Heart left ventricle (tissue), 16 donors: ENCODE measurements at regions not wholly inside any gene's neighbourhood (a gene's known extent, or its start where the extent isn't known, plus 50 kb on each side); places are given as distances from the start of the nearest gene placed in this dataset.

Experiments
- ATAC-seq, 4 donors: fragments of 200-7000 bp; cut with Tn5 transposase; one replicate each; pipeline ENCODE4 v1.9.1; 2020 to 2022; ENCODE audit warnings: moderate library complexity in 4 of 4, mild to moderate bottlenecking in 3 of 4, moderate number of reproducible peaks in 1 of 4
- DNase-seq, 5 donors: peaks; one replicate each; pipeline ENCODE4 v3.0.0-alpha.2; 2020
- H3K27ac ChIP-seq, 12 donors: fragments of 200-600 bp; sonication (generic) in 4 of 12; one replicate each; pipeline versions ENCODE4 v1.5.0 to v1.8.0; 2016 to 2022; ENCODE audit warnings: mild to moderate bottlenecking in 2 of 12
- H3K27me3 ChIP-seq, 9 donors: fragments of 200-600 bp; sonication (generic) in 2 of 9; one replicate each; pipeline versions ENCODE4 v1.5.1 to v1.8.0; 2016 to 2022; ENCODE audit warnings: mild to moderate bottlenecking in 3 of 9
- H3K36me3 ChIP-seq, 9 donors: fragments of 200-600 bp; sonication (generic) in 2 of 9; one replicate each; pipeline versions ENCODE4 v1.5.0 to v1.8.0; 2018 to 2022; ENCODE audit warnings: mild to moderate bottlenecking in 2 of 9
- H3K4me1 ChIP-seq, 12 donors: fragments of 200-600 bp; sonication (generic) in 4 of 12; one replicate each; pipeline versions ENCODE4 v1.5.0 to v1.8.0; 2016 to 2022; ENCODE audit warnings: mild to moderate bottlenecking in 3 of 12
- H3K4me3 ChIP-seq, 12 donors: fragments of 200-600 bp; sonication (generic) in 4 of 12; one replicate each; pipeline versions ENCODE4 v1.5.0 to v1.8.0; 2017 to 2022; ENCODE audit warnings: mild to moderate bottlenecking in 9 of 12, moderate library complexity in 4 of 12
- H3K9me3 ChIP-seq, 12 donors: fragments of 200-600 bp; sonication (generic) in 4 of 12; one replicate each; pipeline versions ENCODE4 v1.5.0 to v1.8.0; 2016 to 2022; ENCODE audit warnings: mild to moderate bottlenecking in 1 of 12
- POLR2A ChIP-seq, 2 donors: fragments of 450-650 bp; IDR thresholded peaks; one replicate each; pipeline ENCODE4 v1.6.1; 2017; ENCODE audit warnings: antibody characterized with exemption in 2 of 2, mild to moderate bottlenecking in 2 of 2, moderate library complexity in 2 of 2
- WGBS, 4 donors: extraction: QIAGEN DNeasy Blood & Tissue Kit in 2 of 4; methylation state at CpG; one replicate each; pipeline versions ENCODE4 v1.1.5 to v1.1.7; 2013 to 2018; 5-methylcytosine and 5-hydroxymethylcytosine counted together
- intact Hi-C, 10 donors: fragments of 100-400 bp; cut with DNase I; formaldehyde crosslinking; loops; one replicate each; pipeline versions ENCODE4 v1.11.1 to v1.14.2; 2022
- TF ChIP-seq, protein P1 (sequence below), 12 donors: fragments of 200-600 bp; sonication (generic) in 4 of 12; IDR thresholded peaks; one replicate each; pipeline versions ENCODE4 v1.5.0 to v1.8.0; 2018 to 2022; ENCODE audit warnings: antibody characterized with exemption in 12 of 12, mild to moderate bottlenecking in 5 of 12
- donor health status: ischemic (EF 13 %, LVEDD 7.1; RV severe dilation, severe dysfunction).
- donor health status: healthy with polysubstance abuse.
- donor health status: DM: no; HTN: yes; CAD: no.
- donor health status: DM: no; HTN: no; CAD: no.
- donor health status: ischemic (EF 25% LVEDD 6.9; RV normal size, moderate dysfunction).
- donor health status: ischemic (EF 25% LVEDD 5.7; RV mildly dilated, moderate dysfunction).
- donor health status: healthy.
- donor health status: DM: yes; HTN: yes; CAD: no.
- donor health status: ischemic (EF 35%, LVEDD 5.7; RV mildly dilated, moderate dysfunction).
- donor health status: nonischemic (EF 11% LVEDD 7.7; RV severe dilation, severe dysfunction).
- donor health status: DM: yes; HTN: yes; CAD: no.
- donor health status: PGD.
- donor health status: ischemic (EF 29% LVEDD 5.4; RV normal size, mild dysfunction).
- donor health status: nonischemic (EF 23%, LVEDD 6.1; RV moderate dilation, normal function).

DNA sequence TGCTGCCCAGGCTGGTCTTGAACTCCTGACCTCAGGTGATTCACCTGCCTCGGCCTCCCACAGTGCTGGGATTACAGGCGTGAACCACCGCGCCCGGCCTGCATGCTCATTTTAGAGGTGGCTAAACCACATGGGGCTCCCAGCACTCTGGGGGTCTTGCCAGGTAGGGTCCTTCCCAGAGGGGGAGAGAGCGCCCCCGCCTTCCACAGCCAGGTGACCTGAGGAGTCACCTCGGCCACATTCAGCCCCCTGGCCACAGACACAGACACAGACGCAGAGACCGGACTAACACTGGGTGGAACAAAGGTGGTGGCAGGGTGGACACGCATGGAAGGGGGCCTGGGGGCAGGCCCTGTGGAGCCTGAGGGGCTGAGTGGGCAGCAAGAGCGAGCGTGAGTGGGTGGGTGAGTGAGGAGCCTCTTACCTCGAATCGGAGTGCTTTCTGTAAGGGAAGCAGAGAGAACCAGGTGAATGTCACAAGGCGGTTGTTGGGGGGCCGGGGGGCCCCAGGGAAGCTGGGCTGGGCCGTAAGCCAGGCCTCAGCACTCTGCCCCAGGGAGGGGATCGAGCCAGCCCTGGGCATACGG lies 80.1 kb downstream of the PTPRS start:
- H3K27ac ChIP-seq: no peak overlapping the region
- no peaks in the 10 kb centered on the region for H3K27me3 ChIP-seq
- DNase-seq (no peak), ATAC-seq (peak in 1 of 4 donors; percentile 17)
- no peaks in the 10 kb centered on the region for H3K4me1 ChIP-seq
- 83 to 93% (median 91%) methylated on average over 15 to 20 of the region's 20 CpGs for whole genome bisulfite sequencing, 4 donors
- TF ChIP-seq POLR2A (IDR thresholded peaks at IDR 0.05): no peak
- no peak overlapping the region for H3K4me3 ChIP-seq
- peaks cover 0 to 14% (median 4%) of the 10 kb centered on the region in 12 donors for H3K9me3 ChIP-seq
- peaks cover 0 to 78% (median 45%) of the 10 kb centered on the region in 9 donors for H3K36me3 ChIP-seq
- intact Hi-C loops: no loop called here

DNA sequence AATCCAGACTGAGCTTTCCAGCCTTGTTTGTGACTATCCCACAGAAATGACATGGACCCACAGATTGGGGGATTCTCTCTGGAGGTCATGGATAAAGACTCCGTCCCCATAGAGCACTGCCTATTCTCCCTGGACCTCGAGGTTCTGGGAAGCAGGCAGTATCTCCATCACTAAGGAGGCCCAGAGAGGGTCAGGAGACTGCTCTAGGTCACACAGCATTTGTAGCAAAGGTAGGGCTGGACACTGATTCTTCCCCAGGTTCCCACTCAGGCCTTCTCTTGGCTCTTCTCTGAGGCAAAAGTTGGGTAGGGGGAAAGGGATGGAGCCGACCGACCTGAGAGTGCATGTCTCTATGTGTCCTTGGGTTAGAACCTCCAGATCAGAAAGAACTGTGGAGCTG lies 80.9 kb downstream of the PTPRS start:
- no peaks in the 10 kb centered on the region for H3K27me3 ChIP-seq
- peaks cover 0 to 21% (median 11%) of the 10 kb centered on the region in 12 donors for H3K9me3 ChIP-seq
- ATAC-seq (no peak), DNase-seq (no peak)
- intact Hi-C loops: no loop called here
- 90 to 95% (median 93%) methylated on average over 4 of the region's 4 CpGs for WGBS, 4 donors
- H3K27ac ChIP-seq: no peak overlapping the region
- TF ChIP-seq, protein P1, sequence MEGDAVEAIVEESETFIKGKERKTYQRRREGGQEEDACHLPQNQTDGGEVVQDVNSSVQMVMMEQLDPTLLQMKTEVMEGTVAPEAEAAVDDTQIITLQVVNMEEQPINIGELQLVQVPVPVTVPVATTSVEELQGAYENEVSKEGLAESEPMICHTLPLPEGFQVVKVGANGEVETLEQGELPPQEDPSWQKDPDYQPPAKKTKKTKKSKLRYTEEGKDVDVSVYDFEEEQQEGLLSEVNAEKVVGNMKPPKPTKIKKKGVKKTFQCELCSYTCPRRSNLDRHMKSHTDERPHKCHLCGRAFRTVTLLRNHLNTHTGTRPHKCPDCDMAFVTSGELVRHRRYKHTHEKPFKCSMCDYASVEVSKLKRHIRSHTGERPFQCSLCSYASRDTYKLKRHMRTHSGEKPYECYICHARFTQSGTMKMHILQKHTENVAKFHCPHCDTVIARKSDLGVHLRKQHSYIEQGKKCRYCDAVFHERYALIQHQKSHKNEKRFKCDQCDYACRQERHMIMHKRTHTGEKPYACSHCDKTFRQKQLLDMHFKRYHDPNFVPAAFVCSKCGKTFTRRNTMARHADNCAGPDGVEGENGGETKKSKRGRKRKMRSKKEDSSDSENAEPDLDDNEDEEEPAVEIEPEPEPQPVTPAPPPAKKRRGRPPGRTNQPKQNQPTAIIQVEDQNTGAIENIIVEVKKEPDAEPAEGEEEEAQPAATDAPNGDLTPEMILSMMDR (IDR thresholded peaks at IDR 0.05): no peak
- no peak for TF ChIP-seq POLR2A (IDR thresholded peaks at IDR 0.05)
- no peak overlapping the region for H3K4me3 ChIP-seq
- H3K4me1 ChIP-seq: no peaks in the 10 kb centered on the region
- peaks cover 0 to 74% (median 43%) of the 10 kb centered on the region in 9 donors for H3K36me3 ChIP-seq

DNA sequence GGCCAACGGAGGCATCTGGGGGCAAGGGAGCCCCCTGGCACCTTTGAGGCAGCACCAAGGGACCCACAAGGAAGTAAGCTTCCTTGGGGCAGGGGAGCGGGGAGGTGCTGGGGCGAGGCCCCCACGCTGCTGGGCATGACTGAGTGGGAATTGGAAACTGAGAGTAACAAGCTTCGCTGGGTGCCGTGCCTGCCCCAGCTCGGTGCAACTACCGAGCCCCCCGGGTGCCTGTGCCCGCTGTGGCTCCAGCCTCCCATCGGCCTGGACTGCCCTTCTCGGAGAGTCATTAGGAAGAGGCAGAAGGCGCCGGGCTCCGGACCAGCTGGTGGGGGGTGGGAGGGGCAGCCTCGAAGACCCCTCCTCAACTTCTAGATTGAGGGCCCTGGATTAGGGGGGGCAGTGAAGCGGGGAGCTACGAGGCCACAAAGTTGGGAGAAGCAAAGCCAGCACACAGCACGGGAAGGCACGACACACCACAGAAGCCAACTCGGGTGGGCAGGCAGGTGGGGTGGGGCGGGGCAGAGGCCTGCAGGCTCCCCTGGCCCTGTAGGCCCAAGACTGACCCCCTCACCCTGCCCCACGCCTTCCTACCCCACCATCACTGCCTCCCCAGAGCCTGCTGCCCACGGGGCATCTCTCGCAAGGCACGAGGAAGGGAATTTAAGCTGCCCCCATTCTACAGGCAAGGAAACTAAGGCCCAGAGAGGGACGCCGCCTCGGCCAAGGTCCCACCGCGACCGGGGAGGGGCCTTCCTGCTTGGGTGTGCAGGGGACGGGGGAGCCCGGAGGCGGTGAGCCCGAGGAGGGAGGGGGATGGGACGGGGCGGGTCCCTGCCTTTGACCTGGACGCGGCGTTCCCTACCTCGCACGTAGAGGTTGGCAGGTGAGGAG lies 83.2 kb downstream of the PTPRS start:
- 94 to 95% (median 94%) methylated on average over 30 to 43 of the region's 43 CpGs for WGBS, 4 donors
- Histone ChIP-seq H3K9me3 (peaks cover 0 to 27% (median 14%) of the 10 kb centered on the region in 12 donors), H3K4me3 (no peak overlapping the region), H3K36me3 (peaks cover 0 to 57% (median 33%) of the 10 kb centered on the region in 9 donors), H3K4me1 (no peaks in the 10 kb centered on the region), H3K27me3 (no peaks in the 10 kb centered on the region), H3K27ac (no peak overlapping the region)
- peak in 1 of 5 donors; percentile 63 for DNase-seq
- no peak for TF ChIP-seq POLR2A (IDR thresholded peaks at IDR 0.05)
- TF ChIP-seq, protein P1 (IDR thresholded peaks at IDR 0.05): no peak
- intact Hi-C loops: no loop called here
- no peak for ATAC-seq

DNA sequence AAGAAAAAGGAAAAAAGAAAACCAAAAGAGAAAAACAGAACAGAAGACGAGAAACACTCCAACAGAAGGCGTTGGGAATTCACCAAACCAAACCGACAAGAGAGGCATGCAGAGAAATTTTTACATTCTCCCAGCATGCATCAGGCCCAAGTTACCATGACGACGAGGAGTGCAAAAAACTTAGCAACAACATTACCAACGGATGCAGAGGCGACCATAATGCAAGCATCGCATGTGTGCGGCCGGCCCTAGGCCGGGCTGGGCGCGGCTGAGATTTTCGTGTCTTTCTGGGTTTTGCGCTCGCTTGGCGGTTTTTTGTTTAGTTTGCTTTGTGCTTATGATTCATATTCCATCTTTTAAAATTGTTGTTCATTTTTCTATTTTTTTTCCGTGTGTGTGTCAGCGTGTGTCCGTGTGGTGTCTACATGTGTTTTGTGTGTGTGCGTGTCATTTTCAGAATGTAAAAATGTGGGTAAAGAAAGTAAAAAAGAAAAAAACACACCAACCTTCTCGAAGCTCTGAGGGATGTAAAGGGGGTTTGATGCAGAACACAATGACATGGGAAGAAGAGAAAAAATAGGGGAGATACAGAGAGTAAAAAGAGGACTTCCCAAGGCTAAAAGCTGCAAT lies 84.9 kb downstream of the PTPRS start:
- Histone ChIP-seq H3K9me3 (peaks cover 0 to 27% (median 14%) of the 10 kb centered on the region in 12 donors), H3K4me1 (no peaks in the 10 kb centered on the region), H3K36me3 (peaks cover 0 to 46% (median 23%) of the 10 kb centered on the region in 9 donors), H3K27me3 (no peaks in the 10 kb centered on the region), H3K4me3 (no peak overlapping the region), H3K27ac (no peak overlapping the region)
- ATAC-seq: no peak
- DNase-seq: no peak
- intact Hi-C loops: no loop called here
- 96 to 97% (median 96%) methylated on average over 22 of the region's 22 CpGs for WGBS, 4 donors
- no peak for TF ChIP-seq POLR2A (IDR thresholded peaks at IDR 0.05)
- TF ChIP-seq, protein P1 (IDR thresholded peaks at IDR 0.05): no peak
